ENCODE measurements at regions not wholly inside any gene's neighbourhood (a gene's known extent, or its start where the extent isn't known, plus 50 kb on each side); places are given as distances from the start of the nearest gene placed in this dataset.

DNA sequence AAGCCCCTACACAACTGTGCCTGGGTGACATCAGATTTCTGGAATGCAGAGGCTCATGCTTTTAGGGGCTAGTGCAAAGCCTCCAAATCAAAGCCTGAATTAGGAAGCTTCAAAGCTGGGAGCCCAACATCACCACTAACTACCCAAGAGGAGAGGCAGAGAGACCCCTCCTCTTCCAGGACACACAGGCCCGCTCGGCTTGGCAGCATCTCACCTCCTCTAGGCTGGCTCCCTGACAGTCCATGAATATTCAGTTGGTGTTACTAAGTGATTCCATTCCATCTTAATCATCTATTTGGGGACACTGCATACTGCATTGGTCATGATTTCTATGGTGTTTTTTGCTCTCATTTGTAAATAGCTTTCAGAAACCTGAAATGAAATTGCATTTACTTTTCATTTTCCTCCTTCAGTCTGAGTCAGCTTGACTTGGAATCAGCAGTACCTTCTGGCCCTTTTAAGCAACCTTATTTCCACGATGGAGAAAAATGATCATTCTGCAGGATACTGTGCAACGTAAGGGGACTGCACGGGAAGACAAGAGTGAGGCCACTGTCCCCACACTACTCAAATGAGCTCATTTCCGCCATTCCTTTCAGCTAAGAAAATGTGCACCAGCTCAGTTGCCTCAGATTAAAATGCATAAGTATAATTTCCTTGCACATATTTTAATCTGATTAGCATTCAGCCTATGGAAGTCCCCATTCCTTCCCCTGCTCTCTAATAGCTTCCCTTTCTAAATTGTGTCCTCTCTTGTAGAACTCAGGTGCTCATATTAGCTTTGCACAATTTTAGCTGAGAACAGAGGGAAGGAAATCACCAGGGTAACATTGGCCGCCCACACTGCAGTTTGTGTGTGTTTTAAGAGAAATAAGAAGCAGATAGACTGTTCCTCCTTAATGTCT, 219.9 kb downstream of the RFC3 start:
- DNase-seq (ENCODE audit: low read depth in 1 of 2, low spot score in 1 of 2): no peak

DNA sequence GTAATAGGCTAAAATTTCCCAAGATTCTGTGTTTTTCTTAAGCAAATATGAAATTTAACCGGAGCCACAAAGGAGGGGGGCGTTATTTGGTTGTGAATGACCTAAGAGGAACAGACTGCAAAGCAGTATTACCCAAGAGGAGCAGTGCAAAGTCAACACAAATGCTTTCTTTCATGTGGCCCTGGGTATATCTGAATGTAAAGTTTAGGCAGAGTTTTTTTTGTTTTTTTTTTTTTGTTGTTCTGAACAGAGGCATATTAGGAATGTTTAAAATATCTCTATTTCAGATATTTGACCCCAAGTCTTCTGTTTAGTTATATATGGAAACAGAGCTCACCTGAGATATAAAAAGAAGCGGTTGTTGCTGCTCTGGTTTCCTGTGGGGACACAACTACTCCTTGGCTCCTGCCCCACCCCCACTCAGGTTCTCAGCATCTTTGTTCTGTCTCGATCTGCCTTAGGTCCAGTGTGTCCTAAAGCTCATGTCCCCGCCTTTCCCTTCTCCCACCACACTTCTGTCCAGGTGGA, 220.7 kb downstream of the RFC3 start:
- DNase-seq (ENCODE audit: low read depth in 1 of 2, low spot score in 1 of 2): no peak

DNA sequence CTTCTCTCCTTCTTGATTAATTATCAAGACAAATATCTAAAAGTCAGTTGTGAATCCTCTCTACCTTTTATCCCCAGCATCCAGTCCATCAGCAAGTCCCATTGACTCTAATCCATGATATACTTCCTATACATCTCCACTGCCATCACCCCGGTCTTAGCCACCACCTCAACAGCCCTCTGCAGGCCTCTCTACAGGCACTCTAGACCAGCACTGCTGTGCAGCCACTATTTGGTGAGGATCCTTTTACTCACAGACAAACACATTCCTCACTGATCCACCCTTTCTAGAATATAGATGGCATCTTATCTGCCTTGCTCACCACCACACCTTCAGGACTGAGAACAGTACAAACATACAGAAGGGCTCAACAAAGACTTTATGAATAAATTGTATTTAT, 221.7 kb downstream of the RFC3 start:
- no peak for DNase-seq (ENCODE audit: low read depth in 1 of 2, low spot score in 1 of 2)

GRCh38 chr13:34040863-34041262, 222.9 kb downstream of the RFC3 start:
- DNase-seq (ENCODE audit: low read depth in 1 of 2, low spot score in 1 of 2): no peak

- no peak for DNase-seq (ENCODE audit: low read depth in 1 of 2, low spot score in 1 of 2)
Observed at GRCh38 chr13:34044041-34044440, 226.1 kb downstream of the RFC3 start.

GRCh38 chr13:34044660-34045080, 226.7 kb downstream of the RFC3 start:
- no peak for DNase-seq (ENCODE audit: low read depth in 1 of 2, low spot score in 1 of 2)

GRCh38 chr13:34046457-34046856, 228.5 kb downstream of the RFC3 start:
- no peak for DNase-seq (ENCODE audit: low read depth in 1 of 2, low spot score in 1 of 2)

DNA sequence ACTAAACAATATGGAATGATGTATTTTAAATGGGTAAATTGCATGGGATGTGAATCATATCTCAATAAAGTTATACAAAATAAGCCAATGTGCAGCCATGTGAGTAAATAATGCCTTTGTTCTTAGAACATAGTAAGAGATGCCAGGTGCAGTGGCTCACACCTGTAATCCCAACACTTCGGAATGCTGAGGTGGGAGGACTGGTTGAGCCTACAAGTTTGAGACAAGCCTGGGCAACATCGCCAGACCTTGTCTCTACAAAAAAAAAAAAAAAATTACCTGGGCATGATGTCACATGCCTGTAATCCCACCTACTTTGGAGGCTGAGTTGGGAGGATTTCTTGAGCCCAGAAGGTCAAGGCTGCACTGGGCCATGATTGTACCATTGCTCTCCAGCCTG, 230.7 kb downstream of the RFC3 start:
- DNase-seq (ENCODE audit: low read depth in 1 of 2, low spot score in 1 of 2): no peak

DNA sequence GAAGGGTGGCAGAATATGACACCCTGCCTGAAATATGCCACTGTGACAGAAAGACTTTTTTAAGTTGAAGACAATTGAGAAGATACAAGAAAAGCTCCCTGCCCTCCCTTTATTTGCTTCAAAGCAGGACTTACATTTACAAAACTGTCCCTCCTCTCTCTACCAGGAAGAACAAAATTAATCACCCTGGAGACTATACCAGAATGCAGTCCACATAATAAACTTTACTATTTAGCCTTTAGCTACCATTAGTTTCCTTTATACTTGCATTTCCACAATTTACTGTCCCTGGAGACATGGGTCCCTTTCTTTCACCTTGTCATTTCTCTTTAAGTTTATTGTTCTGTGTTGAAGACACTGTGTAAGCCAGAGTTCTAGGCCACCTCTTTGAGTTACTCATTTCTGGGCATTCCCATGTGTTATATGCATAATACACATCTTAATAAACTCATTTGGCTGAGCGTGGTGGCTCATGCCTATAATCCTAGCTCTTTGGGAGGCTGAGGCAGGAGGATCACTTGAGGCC, 238.8 kb downstream of the RFC3 start:
- DNase-seq (ENCODE audit: low read depth in 1 of 2, low spot score in 1 of 2): no peak

GRCh38 chr13:34064456-34065205, 246.7 kb downstream of the RFC3 start:
- DNase-seq (ENCODE audit: low read depth in 1 of 2, low spot score in 1 of 2): no peak

GRCh38 chr13:34065928-34066327, 248.0 kb downstream of the RFC3 start:
- DNase-seq (ENCODE audit: low read depth in 1 of 2, low spot score in 1 of 2): no peak

DNA sequence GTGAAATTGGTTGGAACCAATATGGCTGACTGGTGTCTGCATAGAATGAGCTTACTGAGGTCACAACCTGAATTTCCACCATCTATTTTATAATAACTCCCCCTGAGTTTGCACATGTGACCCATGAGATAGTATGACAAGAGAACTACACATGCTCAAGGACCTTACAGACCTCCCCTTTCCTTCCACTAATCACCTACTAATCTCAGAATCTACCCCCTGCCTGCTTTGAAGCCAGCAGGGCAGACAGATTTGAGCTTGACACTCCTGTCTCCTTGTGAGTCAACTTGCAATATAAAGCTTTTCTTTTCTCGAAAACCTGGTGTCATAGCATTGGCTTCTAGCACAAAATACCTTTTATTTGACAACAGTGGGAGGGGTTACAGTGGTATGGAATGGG, 248.4 kb downstream of the RFC3 start:
- no peak for DNase-seq (ENCODE audit: low read depth in 1 of 2, low spot score in 1 of 2)

DNA sequence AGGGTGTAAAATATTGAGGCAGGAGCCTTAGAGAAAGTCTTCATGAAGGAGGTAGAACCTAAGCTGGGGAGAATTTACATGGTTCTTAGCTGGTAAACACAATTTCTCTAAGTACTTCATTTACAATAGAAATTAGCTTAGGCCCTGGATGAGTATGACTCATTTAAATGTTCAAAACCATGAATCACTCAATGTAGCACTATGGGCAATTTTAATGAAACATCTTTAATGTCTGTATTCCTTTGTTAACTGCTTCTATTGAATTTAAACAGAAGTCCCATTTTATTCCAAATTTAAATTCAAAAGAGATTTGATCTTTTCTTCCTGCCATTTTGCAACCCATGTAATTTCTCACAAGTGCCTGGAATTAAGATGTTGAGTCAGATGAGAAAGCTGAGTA, 252.1 kb downstream of the RFC3 start:
- no peak for DNase-seq (ENCODE audit: low read depth in 1 of 2, low spot score in 1 of 2)

- no peak for DNase-seq (ENCODE audit: low read depth in 1 of 2, low spot score in 1 of 2)
Observed at GRCh38 chr13:34070544-34071303, 252.8 kb downstream of the RFC3 start.

DNA sequence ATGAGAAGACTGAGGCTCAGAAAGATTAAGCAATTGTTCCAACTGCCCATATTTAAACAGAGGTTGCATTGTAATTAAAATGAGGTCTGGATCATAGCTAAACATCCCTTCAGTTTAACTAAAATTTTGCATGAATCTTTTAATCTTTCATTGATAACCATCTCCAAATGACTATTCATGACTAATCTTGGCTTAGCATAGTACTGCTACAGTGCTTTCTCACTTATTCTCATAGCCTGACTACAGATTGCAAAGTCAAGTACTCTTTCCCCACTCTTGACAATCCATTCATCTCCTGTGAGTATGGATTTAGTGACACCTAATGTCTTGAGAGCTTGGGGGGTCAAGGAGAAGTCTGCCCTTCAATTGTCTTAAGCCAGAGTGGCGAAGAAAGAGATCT, 258.4 kb downstream of the RFC3 start:
- DNase-seq (ENCODE audit: low read depth in 1 of 2, low spot score in 1 of 2): no peak

GRCh38 chr13:34076943-34077703, 259.2 kb downstream of the RFC3 start:
- DNase-seq (ENCODE audit: low read depth in 1 of 2, low spot score in 1 of 2): no peak

- DNase-seq (ENCODE audit: low read depth in 1 of 2, low spot score in 1 of 2): no peak
Observed at GRCh38 chr13:34078334-34078999, 260.5 kb downstream of the RFC3 start.

DNA sequence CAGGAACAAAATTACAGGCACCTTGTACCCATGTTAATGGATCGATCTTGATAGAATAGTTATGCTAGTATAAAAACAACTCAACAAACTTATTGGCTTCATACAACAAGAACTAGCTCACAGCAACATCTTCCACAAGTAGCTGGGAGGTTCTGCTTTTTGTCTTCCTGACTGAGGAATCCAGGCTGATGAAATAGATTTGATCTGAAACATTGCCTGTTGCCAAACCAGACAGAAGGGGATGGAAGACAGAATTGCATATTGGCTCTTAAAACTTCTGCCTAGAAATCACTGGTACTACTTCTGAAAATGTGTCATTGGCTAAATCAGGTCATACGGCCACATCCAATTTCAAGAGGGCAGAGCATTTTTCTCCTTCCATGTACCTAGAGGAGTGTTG, 267.3 kb downstream of the RFC3 start:
- DNase-seq (ENCODE audit: low read depth in 1 of 2, low spot score in 1 of 2): no peak

- no peak for DNase-seq (ENCODE audit: low read depth in 1 of 2, low spot score in 1 of 2)
Observed at GRCh38 chr13:34086281-34086680, 268.3 kb downstream of the RFC3 start.

DNA sequence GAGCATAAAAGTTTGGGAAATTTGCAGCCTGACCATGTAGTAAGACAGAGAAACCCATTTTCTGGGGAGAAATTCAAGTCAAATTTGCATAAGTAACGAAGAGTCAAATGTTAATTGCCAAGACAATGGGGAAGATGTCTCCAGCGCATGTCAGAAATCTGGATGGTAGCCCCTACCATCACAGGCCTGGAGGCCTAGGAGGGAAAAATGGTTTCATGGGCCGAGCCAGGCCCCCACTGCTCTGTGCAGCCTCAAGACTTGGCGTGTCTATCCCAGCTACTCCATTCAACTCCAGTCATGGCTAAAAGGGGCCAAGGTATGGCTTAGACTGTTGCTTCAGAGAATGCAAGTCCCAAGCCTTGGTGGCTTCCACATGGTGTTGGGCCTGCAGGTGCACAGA, 269.8 kb downstream of the RFC3 start:
- DNase-seq (ENCODE audit: low read depth in 1 of 2, low spot score in 1 of 2): no peak

All from stimulated activated CD4-positive, alpha-beta T cell treated with anti-CD3 and anti-CD28 coated beads, Interleukin-15, amount 100 ng/mL, for 1 hour (primary cell).